H9 (cell line): ENCODE measurements at regions not wholly inside any gene's neighbourhood (a gene's known extent, or its start where the extent isn't known, plus 50 kb on each side); places are given as distances from the start of the nearest gene placed in this dataset.

ENCODE experiments used
- DNase-seq: peaks from one replicate; pipeline ENCODE4 v3.0.0-alpha.2; 2017
- H2AFZ ChIP-seq: one replicate; pipeline ENCODE4 v1.6.1; 2013; ENCODE audit warnings: mild to moderate bottlenecking, low read length, control low read depth, moderate library complexity
- H2AK5ac ChIP-seq: 2 replicates; pipeline ENCODE4 v1.6.1; 2013; ENCODE audit warnings: low read length, control low read depth, mixed read lengths; ENCODE audit not compliant: insufficient read length
- H2BK120ac ChIP-seq: one replicate; pipeline ENCODE4 v1.6.1; 2013; ENCODE audit warnings: low read depth, mild to moderate bottlenecking, low read length, control low read depth, inconsistent platforms; ENCODE audit not compliant: poor library complexity, severe bottlenecking
- H2BK12ac ChIP-seq: 2 replicates; pipeline ENCODE4 v1.6.1; 2013; ENCODE audit warnings: low read length, control low read depth, mixed read lengths, low read depth; ENCODE audit not compliant: insufficient read length
- H2BK15ac ChIP-seq: 2 replicates; pipeline ENCODE4 v1.6.1; 2013; ENCODE audit warnings: low read depth, low read length, control low read depth
- H2BK20ac ChIP-seq: one replicate; pipeline ENCODE4 v1.6.1; 2013; ENCODE audit warnings: low read depth, mild to moderate bottlenecking, low read length, control low read depth, inconsistent platforms; ENCODE audit not compliant: poor library complexity, severe bottlenecking
- H2BK5ac ChIP-seq: 2 replicates; pipeline ENCODE4 v1.6.1; 2013; ENCODE audit warnings: low read length, control low read depth, mixed read lengths; ENCODE audit not compliant: insufficient read length
- H3K14ac ChIP-seq: 2 replicates; pipeline ENCODE4 v1.6.1; 2013; ENCODE audit warnings: low read length, control low read depth; ENCODE audit not compliant: insufficient read depth
- H3K18ac ChIP-seq: 2 replicates; pipeline ENCODE4 v1.6.1; 2013; ENCODE audit warnings: low read depth, mild to moderate bottlenecking, mixed read lengths, low read length, control low read depth; ENCODE audit not compliant: insufficient read length
- H3K23ac ChIP-seq: 2 replicates; pipeline ENCODE4 v1.6.1; 2013; ENCODE audit warnings: low read length, control low read depth, mixed read lengths, low read depth; ENCODE audit not compliant: insufficient read length
- H3K23me2 ChIP-seq: 2 replicates; pipeline ENCODE4 v1.6.1; 2013; ENCODE audit warnings: low read depth, mild to moderate bottlenecking, mixed read lengths, low read length, control low read depth; ENCODE audit not compliant: insufficient read length, poor library complexity, severe bottlenecking
- H3K27ac ChIP-seq: 2 replicates; pipeline ENCODE4 v1.5.1; 2013; ENCODE audit warnings: low read length, control low read depth, mixed read lengths, low read depth; ENCODE audit not compliant: insufficient read length
- H3K27me3 ChIP-seq: 2 replicates; pipeline ENCODE4 v1.6.1; 2013; ENCODE audit warnings: low read length, control low read depth, inconsistent platforms; ENCODE audit not compliant: insufficient read depth
- H3K4ac ChIP-seq: 2 replicates; pipeline ENCODE4 v1.6.1; 2013; ENCODE audit warnings: low read depth, mild to moderate bottlenecking, control low read depth, inconsistent platforms, low read length, moderate library complexity
- H3K4me1 ChIP-seq: 2 replicates; pipeline ENCODE4 v1.6.1; 2013; ENCODE audit warnings: low read length, control low read depth, inconsistent platforms; ENCODE audit not compliant: insufficient read depth
- H3K4me2 ChIP-seq: 2 replicates; pipeline ENCODE4 v1.6.1; 2013; ENCODE audit warnings: low read length, control low read depth, mixed read lengths; ENCODE audit not compliant: insufficient read length, insufficient read depth
- H3K56ac ChIP-seq: 2 replicates; pipeline ENCODE4 v1.6.1; 2013; ENCODE audit warnings: low read depth, mild to moderate bottlenecking, mixed read lengths, low read length, control low read depth; ENCODE audit not compliant: insufficient read length
- H3K79me1 ChIP-seq: 2 replicates; pipeline ENCODE4 v1.6.1; 2013; ENCODE audit warnings: low read depth, mild to moderate bottlenecking, moderate library complexity, low read length, control low read depth, inconsistent platforms; ENCODE audit not compliant: insufficient read depth, poor library complexity, severe bottlenecking
- H3K79me2 ChIP-seq: 2 replicates; pipeline ENCODE4 v1.6.1; 2013; ENCODE audit warnings: low read length, control low read depth, inconsistent platforms; ENCODE audit not compliant: insufficient read depth
- H3K9ac ChIP-seq: 2 replicates; pipeline ENCODE4 v1.6.1; 2013; ENCODE audit warnings: low read length, control low read depth, mixed read lengths; ENCODE audit not compliant: insufficient read length; ENCODE audit errors: extremely low read depth
- H3K9me3 ChIP-seq: one replicate; pipeline ENCODE4 v1.6.1; 2013; ENCODE audit warnings: low read depth, low read length, inconsistent platforms; ENCODE audit not compliant: control insufficient read depth
- H3T11ph ChIP-seq: one replicate; pipeline ENCODE4 v1.6.1; 2013; ENCODE audit warnings: mild to moderate bottlenecking, low read length, control low read depth, inconsistent platforms
- H4K20me1 ChIP-seq: one replicate; pipeline ENCODE4 v1.6.1; 2013; ENCODE audit not compliant: control insufficient read depth, insufficient read length, insufficient read depth
- H4K5ac ChIP-seq: 2 replicates; pipeline ENCODE4 v1.6.1; 2013; ENCODE audit warnings: low read depth, mild to moderate bottlenecking, mixed read lengths, low read length, control low read depth; ENCODE audit not compliant: insufficient read length
- H4K8ac ChIP-seq: replicated peaks from 2 replicates; pipeline ENCODE4 v1.6.1; 2013; ENCODE audit warnings: low read length, control low read depth, mixed read lengths, low read depth; ENCODE audit not compliant: insufficient read length
- H4K91ac ChIP-seq: 2 replicates; pipeline ENCODE4 v1.6.1; 2013; ENCODE audit warnings: low read depth, mild to moderate bottlenecking, moderate library complexity, mixed read lengths, low read length, control low read depth; ENCODE audit not compliant: insufficient read length
- H3K27ac Mint-ChIP-seq, 3 experiments: 2 replicates in 2 of 3; 3 replicates in 1 of 3; pipeline ENCODE4 v1.8.0; 2020 to 2021; ENCODE audit warnings: mixed read lengths in 3 of 3, mild to moderate bottlenecking in 1 of 3, moderate library complexity in 1 of 3
- H3K27me3 Mint-ChIP-seq: 2 replicates; pipeline ENCODE4 v1.8.0; 2021; ENCODE audit warnings: low read depth, mild to moderate bottlenecking, moderate library complexity, mixed read lengths
- H3K36me3 Mint-ChIP-seq, 3 experiments: 2 replicates in 2 of 3; 3 replicates in 1 of 3; pipeline ENCODE4 v1.8.0; 2020 to 2021; ENCODE audit warnings: low read depth in 3 of 3, mixed read lengths in 3 of 3; ENCODE audit not compliant: insufficient read depth in 1 of 3
- H3K4me1 Mint-ChIP-seq, 2 experiments: 2 replicates each; pipeline ENCODE4 v1.8.0; 2020; ENCODE audit warnings: mixed read lengths in 2 of 2
- H3K4me3 Mint-ChIP-seq, 2 experiments: 2 replicates in 1 of 2; 3 replicates in 1 of 2; pipeline ENCODE4 v1.8.0; 2020 to 2021; ENCODE audit warnings: mild to moderate bottlenecking in 2 of 2, mixed read lengths in 2 of 2, moderate library complexity in 1 of 2
- H3K9me3 Mint-ChIP-seq, 2 experiments: 2 replicates in 1 of 2; 3 replicates in 1 of 2; pipeline ENCODE4 v1.8.0; 2020; ENCODE audit warnings: mild to moderate bottlenecking in 2 of 2, mixed read lengths in 2 of 2, moderate library complexity in 1 of 2
- WGBS: extraction: QIAGEN DNeasy Blood & Tissue Kit; methylation state at CpG from one replicate; pipeline ENCODE4 v1.1.7; 2013; ENCODE audit warnings: missing lambda C conversion rate, low lambda C conversion rate, mixed read lengths; ENCODE audit not compliant: insufficient read length; ENCODE audit errors: extremely low coverage; 5-methylcytosine and 5-hydroxymethylcytosine counted together
- TF ChIP-seq, protein P1 (sequence below): fragments of 200-600 bp; sonication (generic); conservative IDR thresholded peaks from 3 replicates; pipeline ENCODE4 v1.8.0; 2021; ENCODE audit warnings: antibody characterized with exemption, mild to moderate bottlenecking

DNA sequence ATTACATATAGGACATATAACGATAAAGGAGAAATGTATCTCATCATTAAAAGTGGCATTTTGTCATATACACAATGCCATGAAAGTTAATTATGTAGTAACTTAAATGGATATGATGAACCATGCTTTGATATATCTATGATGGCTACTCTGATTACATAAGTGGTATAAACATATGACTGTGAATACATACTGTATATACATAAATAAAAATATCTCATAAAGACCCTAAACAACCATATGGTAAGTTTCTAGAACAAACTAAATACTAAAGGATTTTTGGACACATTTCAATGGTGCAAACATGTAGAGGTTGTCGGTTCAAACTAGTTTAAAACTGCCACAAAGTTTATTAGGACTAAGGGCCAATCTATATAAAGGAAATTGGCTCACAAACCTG, 849.6 kb upstream of the INTU start:
- TF ChIP-seq, protein P1, sequence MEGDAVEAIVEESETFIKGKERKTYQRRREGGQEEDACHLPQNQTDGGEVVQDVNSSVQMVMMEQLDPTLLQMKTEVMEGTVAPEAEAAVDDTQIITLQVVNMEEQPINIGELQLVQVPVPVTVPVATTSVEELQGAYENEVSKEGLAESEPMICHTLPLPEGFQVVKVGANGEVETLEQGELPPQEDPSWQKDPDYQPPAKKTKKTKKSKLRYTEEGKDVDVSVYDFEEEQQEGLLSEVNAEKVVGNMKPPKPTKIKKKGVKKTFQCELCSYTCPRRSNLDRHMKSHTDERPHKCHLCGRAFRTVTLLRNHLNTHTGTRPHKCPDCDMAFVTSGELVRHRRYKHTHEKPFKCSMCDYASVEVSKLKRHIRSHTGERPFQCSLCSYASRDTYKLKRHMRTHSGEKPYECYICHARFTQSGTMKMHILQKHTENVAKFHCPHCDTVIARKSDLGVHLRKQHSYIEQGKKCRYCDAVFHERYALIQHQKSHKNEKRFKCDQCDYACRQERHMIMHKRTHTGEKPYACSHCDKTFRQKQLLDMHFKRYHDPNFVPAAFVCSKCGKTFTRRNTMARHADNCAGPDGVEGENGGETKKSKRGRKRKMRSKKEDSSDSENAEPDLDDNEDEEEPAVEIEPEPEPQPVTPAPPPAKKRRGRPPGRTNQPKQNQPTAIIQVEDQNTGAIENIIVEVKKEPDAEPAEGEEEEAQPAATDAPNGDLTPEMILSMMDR = no peak
- no peak overlapping the region for H3K4me3 Mint-ChIP-seq
- H3K36me3 Mint-ChIP-seq = no peaks in the 10 kb centered on the region

More for the DNA sequence above, 849.6 kb upstream of the INTU start:
- Histone ChIP-seq H3K4me2 (no peak overlapping the region), H3T11ph (no peak overlapping the region), H3K14ac (no peak overlapping the region), H3K56ac (no peak overlapping the region), H2AK5ac (no peak overlapping the region), H4K20me1 (no peaks in the 10 kb centered on the region), H2BK120ac (no peak overlapping the region), H2AFZ (no peak overlapping the region), H2BK20ac (no peak overlapping the region), H3K27ac (no peak overlapping the region), H3K23me2 (no peaks in the 10 kb centered on the region), H3K23ac (no peak overlapping the region), H4K5ac (no peak overlapping the region), H3K18ac (no peak overlapping the region), H3K79me2 (no peaks in the 10 kb centered on the region), H3K27me3 (no peaks in the 10 kb centered on the region), H3K4ac (no peak overlapping the region), H3K4me1 (no peaks in the 10 kb centered on the region), H3K9me3 (no peaks in the 10 kb centered on the region), H2BK5ac (no peak overlapping the region), H3K9ac (no peak overlapping the region), H4K91ac (no peak overlapping the region), H2BK15ac (no peak overlapping the region), H3K79me1 (no peaks in the 10 kb centered on the region), H4K8ac (no peak overlapping the region), H2BK12ac (no peak overlapping the region)
- peaks cover 7 to 8% of the 10 kb centered on the region in 2 experiments for H3K4me1 Mint-ChIP-seq
- DNase-seq = no peak
- H3K27ac Mint-ChIP-seq = no peak overlapping the region
- H3K9me3 Mint-ChIP-seq = no peaks in the 10 kb centered on the region
- WGBS = no CpG with 5 or more reads among the region's 2 CpGs
- no peaks in the 10 kb centered on the region for H3K27me3 Mint-ChIP-seq
